ENCODE measurements at regions not wholly inside any gene's neighbourhood (a gene's known extent, or its start where the extent isn't known, plus 50 kb on each side); places are given as distances from the start of the nearest gene placed in this dataset.

GRCh38 chr2:138842341-138842740, 62.2 kb upstream of the NXPH2 start:
- Histone ChIP-seq H3K27ac (replicated peaks) (no peak overlapping the region), H3K4me3 (replicated peaks; ENCODE audit: insufficient read depth, low read length) (no peak overlapping the region), H3K27me3 (ENCODE audit: insufficient read depth, poor library complexity, severe bottlenecking) (peaks cover 6% of the 10 kb centered on the region)
- TF ChIP-seq REST (IDR thresholded peaks at IDR 0.05; ENCODE audit: insufficient replicate concordance, low read depth) (no peak), SPI1 (IDR thresholded peaks at IDR 0.05; ENCODE audit: borderline replicate concordance, low read depth) (no peak), CTCF (IDR thresholded peaks at IDR 0.05; ENCODE audit: insufficient read depth, low read length) (no peak), GABPA (IDR thresholded peaks at IDR 0.05; ENCODE audit: low read depth) (no peak), POLR2AphosphoS5 (IDR thresholded peaks at IDR 0.05; ENCODE audit: low read depth) (no peak)
- DNase-seq (ENCODE audit: low read depth in 1 of 2, low spot score in 1 of 2): no peak

- TF ChIP-seq REST (IDR thresholded peaks at IDR 0.05; ENCODE audit: insufficient replicate concordance, low read depth) (no peak), CTCF (IDR thresholded peaks at IDR 0.05; ENCODE audit: insufficient read depth, low read length) (no peak), GABPA (IDR thresholded peaks at IDR 0.05; ENCODE audit: low read depth) (no peak), SPI1 (IDR thresholded peaks at IDR 0.05; ENCODE audit: borderline replicate concordance, low read depth) (no peak), POLR2AphosphoS5 (IDR thresholded peaks at IDR 0.05; ENCODE audit: low read depth) (no peak)
- H3K4me3 ChIP-seq (replicated peaks; ENCODE audit: insufficient read depth, low read length): no peak overlapping the region
- peaks cover 6% of the 10 kb centered on the region for H3K27me3 ChIP-seq (ENCODE audit: insufficient read depth, poor library complexity, severe bottlenecking)
- no peak for DNase-seq (ENCODE audit: low read depth in 1 of 2, low spot score in 1 of 2)
- no peak overlapping the region for H3K27ac ChIP-seq (replicated peaks)
Measured at GRCh38 chr2:138841459-138841858, 61.3 kb upstream of the NXPH2 start.

- TF ChIP-seq CTCF (IDR thresholded peaks at IDR 0.05; ENCODE audit: insufficient read depth, low read length) (no peak), POLR2AphosphoS5 (IDR thresholded peaks at IDR 0.05; ENCODE audit: low read depth) (no peak), GABPA (IDR thresholded peaks at IDR 0.05; ENCODE audit: low read depth) (no peak), REST (IDR thresholded peaks at IDR 0.05; ENCODE audit: insufficient replicate concordance, low read depth) (no peak), SPI1 (IDR thresholded peaks at IDR 0.05; ENCODE audit: borderline replicate concordance, low read depth) (no peak)
- H3K27ac ChIP-seq (replicated peaks): no peak overlapping the region
- peaks cover 7% of the 10 kb centered on the region for H3K27me3 ChIP-seq (ENCODE audit: insufficient read depth, poor library complexity, severe bottlenecking)
- H3K4me3 ChIP-seq (replicated peaks; ENCODE audit: insufficient read depth, low read length): no peak overlapping the region
- DNase-seq (ENCODE audit: low read depth in 1 of 2, low spot score in 1 of 2): no peak
Measured at GRCh38 chr2:138838851-138839620, 58.8 kb upstream of the NXPH2 start.
